Stimulated activated CD4-positive, alpha-beta T cell treated with anti-CD3 and anti-CD28 coated beads, Interleukin-4, amount 100 ng/mL, for 1 hour (primary cell): ENCODE measurements at regions not wholly inside any gene's neighbourhood (a gene's known extent, or its start where the extent isn't known, plus 50 kb on each side); places are given as distances from the start of the nearest gene placed in this dataset.
"Not testable (repeated sequence)": the region's sequence is repeated elsewhere in the genome, so short reads cannot be mapped to it uniquely, and the experiment has no call there.

Experiments used
- DNase-seq: peaks from one replicate; pipeline ENCODE4 v3.0.0-alpha.2; 2020

DNA sequence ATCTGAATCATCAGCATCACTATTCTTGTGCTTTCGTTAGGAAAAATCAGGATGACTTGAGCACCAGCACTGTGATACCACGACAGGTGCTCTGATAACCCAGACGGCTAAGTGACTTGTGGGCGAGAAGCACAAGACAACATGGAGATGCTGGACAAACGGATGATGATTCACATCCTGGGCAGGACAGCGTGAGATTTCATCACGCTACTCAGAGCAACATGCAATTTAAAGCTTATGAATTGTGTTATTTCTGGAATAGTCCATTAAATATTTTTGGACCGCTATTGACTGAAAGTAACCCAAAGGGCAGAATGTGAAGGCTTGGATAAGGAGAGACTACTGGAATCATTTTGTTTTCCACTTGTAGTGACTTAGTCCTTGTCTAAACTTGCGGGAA is 114.8 kb upstream of the DAPK1 start:
- no peak for DNase-seq

DNA sequence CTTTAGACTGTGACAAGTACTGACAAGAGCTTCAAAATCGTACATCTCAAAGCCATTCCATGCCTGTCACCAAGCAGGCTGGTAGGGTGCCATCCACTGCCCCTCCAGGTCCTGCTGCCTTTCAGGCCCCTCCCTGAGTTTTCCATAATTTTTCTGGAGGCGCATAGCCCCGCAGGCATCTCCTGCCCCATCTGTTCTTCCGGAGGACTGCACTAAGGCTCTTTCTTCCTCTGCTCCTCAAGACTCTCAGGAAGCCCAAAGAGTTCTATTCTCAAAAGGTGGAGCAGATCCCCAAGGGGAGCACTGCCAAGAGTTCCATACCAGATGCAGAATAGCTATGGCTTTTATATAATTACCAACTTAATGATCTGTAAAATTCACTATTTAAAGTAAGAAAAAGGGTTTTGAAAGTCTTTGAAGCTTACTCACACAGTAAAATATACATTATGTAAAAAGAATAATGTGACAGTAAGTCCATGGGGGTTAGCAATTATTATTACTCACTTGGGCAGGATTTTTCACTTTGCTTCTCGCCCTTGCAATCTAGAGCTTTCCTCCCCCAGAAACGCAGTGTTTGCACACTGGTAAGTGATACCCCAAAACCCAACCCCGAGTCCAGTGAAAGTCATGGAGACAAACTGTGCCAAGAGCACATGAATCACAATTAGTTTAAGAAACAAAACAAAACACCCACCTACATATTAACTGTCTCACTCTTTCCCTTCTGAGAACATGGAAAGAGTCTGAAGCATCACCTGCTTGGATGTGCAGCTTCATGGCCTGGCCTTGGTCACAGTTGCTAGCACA is 114.1 kb upstream of the DAPK1 start:
- no peak for DNase-seq

DNA sequence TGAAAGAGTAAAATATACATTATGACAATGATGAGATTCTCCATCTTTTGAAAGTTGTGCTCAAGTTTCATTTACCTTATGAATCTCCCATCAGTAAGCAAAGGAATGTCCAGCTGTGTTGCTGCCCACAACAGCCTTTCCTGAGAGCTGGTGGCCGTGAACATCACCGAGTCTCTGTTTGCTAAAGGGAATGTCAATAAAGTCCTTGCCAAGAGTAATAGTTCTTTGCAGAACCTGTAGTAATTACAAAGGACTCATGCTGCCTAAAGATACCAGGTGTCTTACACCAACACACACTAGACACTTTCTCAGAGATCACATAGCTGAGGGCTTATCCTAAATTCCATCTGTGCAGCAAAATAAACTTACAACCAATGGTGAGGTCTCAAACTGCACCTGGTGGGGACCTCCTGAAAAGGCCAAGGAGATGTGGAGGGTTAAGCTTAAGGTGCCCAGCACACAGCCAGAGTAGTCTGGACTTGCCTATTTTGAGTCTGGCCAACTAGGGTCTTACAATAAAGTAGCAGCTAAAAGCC is 111.1 kb upstream of the DAPK1 start:
- DNase-seq, result no peak

DNA sequence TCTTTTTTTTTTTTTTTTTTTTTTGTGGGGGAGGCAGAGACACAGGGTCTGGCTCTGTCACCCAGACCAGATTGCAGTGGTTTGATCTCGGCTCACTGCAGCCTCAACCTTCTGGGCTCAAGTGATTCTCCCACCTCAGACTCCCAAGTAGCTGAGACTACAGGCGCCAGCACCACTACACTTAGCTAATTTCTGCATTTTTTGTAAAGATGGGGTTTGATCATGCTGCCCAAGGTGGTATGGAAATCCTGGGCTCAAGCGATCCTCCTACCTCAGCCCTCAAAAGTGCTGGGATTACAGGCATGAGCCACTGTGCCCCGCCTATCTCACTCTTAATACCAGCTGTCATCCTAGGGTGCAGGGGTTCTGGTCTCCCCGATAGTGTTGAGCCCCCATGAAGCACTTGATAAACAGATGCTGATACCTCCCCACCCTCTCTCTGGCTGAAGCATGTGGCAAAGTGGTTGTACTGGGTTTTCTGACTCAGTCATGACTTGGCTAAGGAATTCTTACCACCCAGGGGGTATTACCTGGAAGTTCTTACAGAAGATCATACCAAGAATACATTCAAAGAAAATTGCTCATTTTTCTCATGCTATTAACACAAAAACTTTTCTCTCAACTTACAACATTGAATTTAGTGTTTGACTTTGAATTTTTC is 110.2 kb upstream of the DAPK1 start:
- no peak for DNase-seq

DNA sequence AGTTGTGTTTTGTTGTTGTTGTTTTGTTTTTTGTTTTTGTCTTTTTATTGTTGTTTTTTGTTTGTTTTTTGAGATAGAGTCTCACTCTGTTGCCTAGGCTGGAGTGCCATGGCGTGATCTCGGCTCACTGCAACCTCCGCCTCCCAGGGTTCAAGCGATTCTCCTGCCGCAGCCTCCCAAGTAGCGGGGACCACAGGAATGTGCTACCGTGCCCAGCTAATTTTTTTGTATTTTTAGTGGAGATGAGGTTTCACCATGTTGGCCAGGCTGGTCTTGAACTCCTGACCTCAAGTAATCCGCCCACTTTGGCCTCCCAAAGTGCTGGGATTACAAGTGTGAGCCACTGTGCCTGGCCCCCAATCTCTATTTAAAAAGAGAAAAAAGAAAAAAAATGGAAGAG is 109.0 kb upstream of the DAPK1 start:
- DNase-seq, result not testable (repeated sequence)

DNA sequence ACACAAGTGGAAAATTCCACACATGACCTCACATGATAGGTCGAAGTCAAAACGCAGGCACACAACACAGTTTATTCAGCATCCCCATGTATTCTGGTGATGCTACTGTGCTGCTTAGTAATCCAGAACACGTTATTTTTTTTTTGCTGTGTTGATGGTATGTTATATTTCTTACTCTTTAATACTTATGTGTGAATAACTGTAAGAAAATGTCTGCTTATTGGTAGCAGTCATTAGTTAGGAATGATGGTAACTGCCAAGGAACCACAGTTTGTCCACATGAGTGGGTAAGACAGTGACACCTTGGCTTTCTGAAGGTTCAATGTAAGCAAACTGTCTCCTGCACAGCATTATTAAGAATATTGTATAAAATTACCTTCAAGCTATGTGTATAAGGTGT is 107.7 kb upstream of the DAPK1 start:
- no peak for DNase-seq

DNA sequence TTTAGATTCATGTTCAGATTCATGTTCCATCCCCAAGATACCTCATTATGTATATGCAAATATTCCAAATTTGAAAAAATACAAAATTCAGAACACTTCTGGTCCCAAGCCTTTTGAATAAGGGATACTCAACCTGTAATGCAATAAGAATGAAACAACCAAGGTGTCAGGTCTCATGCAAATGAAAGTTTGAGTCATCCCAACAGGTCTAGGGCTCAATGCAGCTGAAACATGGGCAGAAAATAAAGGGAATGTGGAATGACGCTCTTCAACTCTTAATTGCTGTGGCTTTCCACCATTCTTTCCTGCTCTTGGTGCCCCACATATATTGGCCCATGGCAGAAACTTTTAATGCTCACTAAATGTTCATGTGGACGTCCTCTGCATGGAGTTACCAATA is 107.3 kb upstream of the DAPK1 start:
- no peak for DNase-seq

DNA sequence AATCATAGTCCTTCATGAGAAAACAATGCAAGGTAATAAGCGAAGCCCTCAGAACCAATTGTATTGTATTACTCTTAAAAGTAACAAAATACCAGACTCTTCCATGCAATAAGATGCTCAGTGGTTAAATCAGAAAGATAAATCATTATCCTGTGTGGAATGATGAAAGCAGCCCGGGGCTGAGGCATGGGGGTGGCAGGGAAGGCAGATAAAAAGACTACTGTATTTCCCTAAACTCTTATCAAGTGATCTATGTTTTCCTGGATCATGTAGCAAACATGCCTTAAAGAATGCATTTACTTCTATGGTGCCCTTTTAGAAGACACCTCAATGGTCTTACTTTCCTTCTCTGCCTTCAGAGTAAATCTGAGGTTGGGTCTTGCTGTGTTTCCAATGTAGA is 105.6 kb upstream of the DAPK1 start:
- no peak for DNase-seq

DNA sequence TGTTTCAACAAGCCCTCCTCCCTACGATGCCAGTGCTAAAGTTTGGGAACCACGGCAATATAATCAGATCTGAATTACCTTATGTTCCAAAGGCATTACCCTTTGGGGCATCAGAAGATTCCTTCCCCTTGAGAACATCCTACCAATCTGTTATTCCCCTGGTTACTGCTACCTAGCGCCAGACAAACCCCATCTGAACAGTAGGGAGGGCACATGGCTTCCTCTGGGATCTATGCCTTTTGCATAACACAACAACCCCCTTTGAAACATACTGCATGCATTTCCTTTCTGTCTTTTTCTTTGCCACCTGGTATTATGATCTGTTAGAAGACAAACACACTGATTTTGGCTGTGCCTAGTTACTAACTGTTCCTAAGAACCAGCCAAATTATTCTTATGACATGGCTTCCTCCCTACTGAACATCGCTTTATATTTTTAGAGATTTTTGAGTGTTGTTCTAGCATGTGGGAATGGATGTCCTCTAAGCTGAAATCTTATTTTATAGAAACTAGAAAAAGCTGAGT is 103.9 kb upstream of the DAPK1 start:
- no peak for DNase-seq

DNA sequence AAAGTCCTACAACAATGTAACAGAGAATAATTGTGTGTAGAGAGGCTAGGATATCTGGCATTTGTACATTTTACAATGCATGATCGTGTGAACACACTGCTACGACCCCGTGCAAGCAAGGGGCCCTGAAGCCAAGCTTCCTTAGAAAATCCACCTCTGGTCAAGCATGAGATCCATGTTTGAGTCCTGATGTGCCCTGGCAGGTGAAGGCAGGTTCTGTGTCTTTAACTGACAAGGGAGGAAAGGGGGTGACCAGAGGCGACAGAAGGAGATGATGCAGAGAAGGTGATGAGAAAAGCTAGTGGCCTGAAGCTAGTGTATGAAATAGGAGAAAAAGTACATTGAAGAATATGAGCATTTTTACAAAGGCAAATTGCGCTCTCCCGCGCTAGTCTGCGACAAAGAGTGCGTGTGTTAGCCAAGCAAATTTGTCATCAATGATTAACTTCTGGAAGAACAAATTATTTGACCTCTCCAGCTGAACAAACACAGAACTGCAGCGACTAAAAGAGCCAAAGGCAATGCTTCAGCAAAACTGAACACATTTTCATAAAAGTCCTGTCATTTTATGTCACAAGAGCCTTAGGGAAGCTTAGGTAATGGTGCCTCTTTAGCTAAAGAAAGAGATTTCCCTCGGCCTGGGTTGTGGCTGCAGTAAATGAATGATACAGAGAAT is 101.7 kb upstream of the DAPK1 start:
- DNase-seq, result no peak

DNA sequence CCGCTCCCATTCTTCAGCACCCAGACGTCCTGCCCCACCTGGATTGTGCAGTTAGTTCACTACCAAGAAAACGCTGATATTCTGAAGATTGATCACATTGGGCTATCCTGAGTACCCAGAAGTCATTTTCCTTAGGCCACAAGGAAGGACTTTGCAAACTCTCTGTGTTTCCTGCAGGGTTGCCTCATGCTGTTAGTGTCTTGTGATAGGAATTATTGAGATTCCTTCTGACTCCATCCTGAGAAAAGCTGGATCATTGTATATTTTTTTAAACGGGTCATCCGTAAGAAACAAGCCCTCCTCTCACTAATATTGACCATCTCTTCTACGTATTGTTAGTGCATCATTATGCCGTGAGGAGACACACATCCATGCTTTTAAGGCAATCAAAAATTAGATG is 96.0 kb upstream of the DAPK1 start:
- DNase-seq, result no peak

DNA sequence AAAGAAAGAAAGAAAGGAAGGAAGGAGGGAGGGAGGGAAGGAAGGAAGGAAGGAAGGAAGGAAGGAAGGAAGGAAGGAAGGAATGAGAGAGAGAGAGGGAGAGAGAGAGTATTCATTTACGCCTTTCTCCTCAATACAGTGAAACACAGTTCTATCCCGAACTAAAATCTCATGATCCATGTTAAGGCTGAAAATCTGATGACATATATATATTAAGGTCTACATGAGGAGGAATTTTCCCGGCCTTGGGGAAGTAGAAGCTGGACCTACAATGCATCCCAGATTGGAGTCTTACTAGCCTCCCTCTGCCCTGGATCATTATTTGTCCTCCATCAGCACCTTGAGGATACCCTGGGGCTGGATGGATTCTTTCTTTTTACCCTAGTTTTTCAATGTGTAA is 95.1 kb upstream of the DAPK1 start:
- DNase-seq, result no peak

DNA sequence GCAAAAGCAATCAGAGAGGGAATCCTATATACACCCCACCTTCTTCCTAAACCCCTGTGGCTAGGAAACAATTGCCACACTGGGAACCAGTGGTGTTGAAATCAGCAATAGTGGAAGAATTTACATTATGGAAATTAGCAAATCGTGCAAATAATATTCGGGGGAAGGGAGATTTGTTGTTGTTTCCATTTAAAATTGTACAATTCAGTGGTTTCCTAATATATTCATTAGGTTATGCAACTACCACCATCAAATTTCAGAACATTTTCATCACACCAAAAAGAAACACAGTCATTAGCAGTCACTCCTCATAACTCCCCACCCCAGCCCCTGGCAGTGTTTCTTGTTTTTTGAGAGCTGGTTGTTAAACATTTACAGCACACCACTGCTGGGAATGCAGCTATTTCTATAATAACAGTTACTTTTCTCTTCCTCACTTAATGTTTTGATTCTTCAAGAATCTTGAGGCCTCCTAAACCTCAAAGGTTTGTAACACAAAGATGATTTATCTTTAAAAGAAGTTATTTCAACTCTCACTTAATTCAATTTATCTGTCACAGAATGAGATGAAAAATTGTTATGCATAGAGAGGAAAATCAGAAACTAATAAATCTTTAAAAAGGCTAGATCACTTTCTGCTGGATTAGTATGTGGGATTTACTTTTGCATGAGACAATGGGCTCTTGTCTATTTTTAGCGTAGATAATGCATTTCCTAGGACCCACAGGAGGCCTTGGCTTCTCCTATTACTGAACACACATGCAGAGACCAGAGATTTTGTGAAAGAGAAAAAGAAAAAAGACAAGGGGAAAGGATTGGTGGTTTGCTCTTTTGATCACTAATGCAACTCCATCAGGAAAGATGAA is 91.8 kb upstream of the DAPK1 start:
- no peak for DNase-seq

DNA sequence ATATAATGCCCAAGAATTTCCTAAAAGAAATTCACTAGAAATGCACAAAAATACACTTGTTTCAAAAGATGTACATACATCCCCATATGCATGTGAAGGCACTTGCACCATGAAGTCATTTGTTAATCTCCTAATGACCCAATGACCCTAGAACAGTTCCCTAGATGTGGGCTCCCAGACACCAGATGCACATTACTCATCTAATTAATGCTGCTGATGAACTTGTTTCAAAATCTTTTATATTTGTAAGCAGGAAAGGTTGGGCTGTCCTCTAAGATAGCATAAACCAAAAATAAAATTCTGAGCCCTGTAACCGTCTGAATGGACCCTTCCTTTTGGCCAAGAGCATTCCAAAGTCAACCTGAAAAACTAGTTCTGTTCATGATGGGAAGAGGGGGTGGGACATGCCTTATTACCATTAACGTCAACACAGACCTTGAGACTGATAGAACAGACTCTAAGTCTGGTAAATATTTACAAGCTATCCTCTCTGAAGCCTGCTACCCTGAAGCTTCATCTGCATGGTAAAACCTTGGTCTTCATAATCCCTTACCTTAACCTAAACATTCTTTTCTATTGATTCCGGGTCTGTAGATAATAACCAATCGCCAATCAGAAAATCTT is 91.0 kb upstream of the DAPK1 start:
- DNase-seq, result no peak

DNA sequence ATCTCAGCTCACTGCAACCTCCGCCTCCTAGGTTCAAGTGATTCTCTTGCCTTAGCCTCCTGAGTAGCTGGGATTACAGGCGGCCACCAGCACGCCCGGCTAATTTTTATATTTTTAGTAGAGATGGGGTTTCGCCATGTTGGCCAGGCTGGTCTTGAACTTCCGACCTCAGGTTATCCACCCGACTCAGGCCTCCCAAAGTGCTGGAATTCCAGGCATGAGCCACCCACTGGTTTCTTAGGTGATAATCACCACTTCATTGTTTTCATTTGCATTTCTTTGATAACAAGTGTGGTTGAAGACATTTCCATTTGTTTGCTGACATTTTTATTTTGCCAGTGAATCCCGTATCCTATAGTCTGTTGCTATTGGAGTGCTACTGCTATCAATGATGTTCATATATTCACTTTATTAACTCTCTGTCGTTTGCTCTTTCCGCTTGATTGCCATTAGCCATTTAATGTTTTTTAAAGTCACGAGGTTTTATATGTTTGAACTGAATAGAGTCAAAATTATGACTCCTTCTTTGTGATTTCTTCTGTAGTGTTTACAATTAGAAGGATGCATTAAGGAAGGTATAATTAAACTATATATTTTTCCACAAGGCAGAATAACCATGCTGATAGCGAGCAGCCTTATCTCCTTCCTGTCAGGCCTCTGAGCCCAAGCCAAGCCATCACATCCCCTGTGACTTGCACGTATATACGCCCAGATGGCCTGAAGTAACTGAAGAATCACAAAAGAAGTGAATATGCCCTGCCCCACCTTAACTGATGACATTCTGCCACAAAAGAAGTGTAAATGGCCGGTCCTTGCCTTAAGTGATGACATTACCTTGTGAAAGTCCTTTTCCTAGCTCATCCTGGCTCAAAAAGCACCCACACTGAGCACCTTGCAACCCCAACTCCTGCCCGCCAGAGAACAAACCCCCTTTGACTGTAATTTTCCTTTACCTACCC is 87.3 kb upstream of the DAPK1 start:
- DNase-seq, result not testable (repeated sequence)

DNA sequence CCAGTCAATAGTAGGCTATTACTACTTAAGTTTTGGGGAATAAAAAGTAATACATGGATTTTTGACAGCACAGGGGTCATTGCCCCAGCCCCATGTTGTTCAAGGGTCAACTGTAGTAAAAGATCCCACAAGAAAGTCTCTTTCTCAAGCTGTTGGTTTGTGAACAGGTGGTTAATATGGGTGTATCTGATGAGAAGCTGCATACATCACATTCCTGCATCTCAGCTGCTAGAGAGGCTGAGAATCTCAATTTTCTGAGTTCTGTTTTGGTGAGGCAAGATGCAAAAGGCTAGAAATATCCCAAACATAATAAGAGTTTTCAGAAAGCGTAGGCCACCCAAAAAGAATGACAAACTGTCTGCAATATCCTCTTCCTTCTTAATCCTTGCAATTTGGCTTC is 76.8 kb upstream of the DAPK1 start:
- no peak for DNase-seq

DNA sequence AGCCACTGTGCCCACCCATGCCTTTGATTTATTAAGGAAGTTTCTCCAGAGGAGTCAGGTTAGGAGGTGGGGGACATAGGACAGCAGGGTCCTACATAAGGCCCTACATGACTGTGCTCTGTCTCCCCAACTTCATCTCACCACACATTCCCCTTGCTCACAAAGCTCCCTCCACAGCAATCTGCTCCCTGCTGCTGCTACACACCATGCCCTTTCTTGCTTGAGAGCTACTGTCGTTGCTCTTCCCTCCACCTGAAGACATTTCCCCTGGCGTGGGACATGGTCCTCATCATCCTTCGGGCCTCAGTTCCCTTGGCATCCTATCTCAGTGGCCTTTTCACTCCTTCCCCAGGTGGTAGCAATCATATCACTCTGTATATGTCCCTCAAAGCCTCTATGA is 75.9 kb upstream of the DAPK1 start:
- DNase-seq, result no peak

DNA sequence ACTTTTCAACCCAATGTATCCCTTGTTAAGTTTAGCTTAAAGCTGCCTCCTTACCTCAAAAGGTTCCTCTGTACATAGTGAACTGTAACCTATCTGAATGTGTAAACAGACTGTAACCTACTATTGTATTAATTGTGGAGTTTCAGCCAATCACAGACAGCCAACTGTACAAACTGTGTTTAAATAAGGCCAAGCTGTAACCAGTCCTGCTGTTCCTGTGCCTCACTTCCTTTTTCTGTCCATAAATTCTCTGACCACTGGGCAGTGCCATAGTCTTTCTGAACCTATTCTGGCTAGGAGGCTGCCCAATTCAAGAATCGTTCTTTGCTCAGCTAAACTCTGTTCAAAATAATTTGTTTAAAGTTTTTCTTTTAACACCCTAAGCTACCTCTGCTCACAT is 74.7 kb upstream of the DAPK1 start:
- DNase-seq, result no peak

DNA sequence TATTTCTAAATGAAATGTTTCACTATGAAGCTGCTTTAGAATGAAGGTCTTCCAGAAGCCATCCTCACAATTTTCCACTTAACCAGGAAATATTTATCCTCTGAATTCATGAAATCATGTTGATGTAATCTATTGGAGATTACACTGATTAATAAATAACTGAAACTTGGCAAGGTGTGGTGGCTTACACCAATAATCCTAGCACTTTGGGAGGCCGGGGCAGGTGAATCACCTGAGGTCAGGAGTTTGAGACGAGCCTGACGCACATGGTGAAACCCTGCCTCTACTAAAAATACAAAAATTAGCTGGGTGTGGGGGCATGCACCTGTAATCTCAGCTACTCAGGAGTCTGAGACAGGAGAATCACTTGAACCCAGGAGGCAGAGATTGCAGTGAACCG is 73.8 kb upstream of the DAPK1 start:
- DNase-seq, result not testable (repeated sequence)

DNA sequence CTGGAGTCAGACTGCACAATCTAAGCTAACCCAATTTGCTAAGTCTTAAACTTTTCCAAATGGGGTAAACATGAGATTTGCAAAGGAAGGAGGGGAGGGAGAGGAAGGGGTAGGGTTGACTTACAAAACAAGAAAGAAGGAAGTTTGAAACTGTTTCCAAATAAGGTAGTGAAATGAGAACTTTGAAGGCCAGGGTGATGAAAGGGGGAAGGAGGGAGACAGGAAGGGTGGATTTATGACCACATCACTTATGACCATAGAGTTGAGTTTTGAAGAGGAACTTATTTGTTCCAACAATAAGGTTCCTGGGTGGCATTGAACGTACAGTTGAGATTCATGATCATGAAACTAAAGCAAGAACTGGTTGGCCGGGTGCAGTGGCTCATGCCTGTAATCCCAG is 72.5 kb upstream of the DAPK1 start:
- no peak for DNase-seq
